K562 (cell line): ENCODE measurements at regions not wholly inside any gene's neighbourhood (a gene's known extent, or its start where the extent isn't known, plus 50 kb on each side); places are given as distances from the start of the nearest gene placed in this dataset.

Experiments
- ATAC-seq: fragments of 200-7000 bp; cut with Tn5 transposase; 3 replicates; pipeline ENCODE4 v1.9.1; 2020; ENCODE audit warnings: moderate library complexity
- BruUV-seq: library from RNA; stranded (reverse); fragments of 400-500 nt; replicated peaks from 2 replicates; lab custom pipeline; 2021; lab: Mats Ljungman, UMichigan
- CTCF ChIA-PET: fragments of 300-600 bp; formaldehyde crosslinking; extraction: SDS; loops from one replicate; lab custom pipeline; 2021; ENCODE audit warnings: low intra/inter-chr PET ratio; lab: Yijun Ruan, JAX
- POLR2A ChIA-PET: fragments of 300-600, 350-650 bp; sonication (Branson Sonifier 250); formaldehyde crosslinking; extraction: SDS; loops from one replicate; lab custom pipeline; 2021; ENCODE audit warnings: antibody characterized with exemption, inconsistent platforms; lab: Yijun Ruan, JAX
- DNase-seq, 4 experiments: peaks; one replicate each; pipeline versions ENCODE4 v3.0.0 to v3.0.0-alpha.2; 2011 to 2018; ENCODE audit warnings: low spot score in 3 of 4, mixed read lengths in 3 of 4; ENCODE audit errors: extremely low read depth in 1 of 4
- FAIRE-seq: peaks from 2 replicates; lab custom pipeline; 2011; peaks lifted over from hg19 to GRCh38; lab: Jason Lieb, UNC
- H2AFZ ChIP-seq: 2 replicates; pipeline ENCODE4 v1.6.0; 2011; ENCODE audit warnings: low read depth, low read length, control low read depth, inconsistent platforms
- H3K27ac ChIP-seq: fragments of 200-600 bp; 3 replicates; pipeline ENCODE4 v1.8.0; 2011; ENCODE audit warnings: low read depth, mild to moderate bottlenecking, control low read depth, inconsistent platforms, low read length, moderate library complexity, mixed read lengths; ENCODE audit errors: extremely low read depth
- H3K27me3 ChIP-seq, 2 experiments: fragments of 300-600 bp in 1 of 2; 2 replicates in 1 of 2; 3 replicates in 1 of 2; pipeline versions ENCODE4 v1.6.0 to v1.8.0; 2011; ENCODE audit warnings: inconsistent platforms in 2 of 2, low read length in 2 of 2, mild to moderate bottlenecking in 1 of 2, mixed read lengths in 1 of 2, moderate library complexity in 1 of 2; ENCODE audit not compliant: control insufficient read depth in 2 of 2, insufficient read depth in 2 of 2
- H3K36me3 ChIP-seq: fragments of 300-600 bp; 3 replicates; pipeline ENCODE4 v1.8.0; 2011; ENCODE audit warnings: mild to moderate bottlenecking, low read length, inconsistent platforms; ENCODE audit not compliant: control insufficient read depth, insufficient read depth
- H3K4me1 ChIP-seq, 2 experiments: fragments of 200-600 bp in 1 of 2; replicated peaks in 1 of 2; 2 replicates in 1 of 2; 3 replicates in 1 of 2; pipeline versions ENCODE4 v1.5.1 to v1.8.0; 2011; ENCODE audit warnings: inconsistent platforms in 2 of 2, low read length in 2 of 2, mild to moderate bottlenecking in 1 of 2, mixed read lengths in 1 of 2, moderate library complexity in 1 of 2; ENCODE audit not compliant: control insufficient read depth in 2 of 2, insufficient read depth in 2 of 2
- H3K4me2 ChIP-seq: 2 replicates; pipeline ENCODE4 v1.6.1; 2011; ENCODE audit warnings: low read length, control low read depth, inconsistent platforms, mixed read lengths; ENCODE audit not compliant: insufficient read depth
- H3K4me3 ChIP-seq: fragments of 200-600 bp; sonication (generic), shearing (Covaris generic); 2 replicates; pipeline ENCODE4 v1.5.1; 2016; ENCODE audit warnings: control low read depth, inconsistent platforms
- H3K79me2 ChIP-seq: fragments of 200-600 bp; 3 replicates; pipeline ENCODE4 v1.8.0; 2011; ENCODE audit warnings: low read length, inconsistent platforms; ENCODE audit not compliant: control insufficient read depth, insufficient read depth
- H3K9ac ChIP-seq, 2 experiments: 2 replicates each; pipeline versions ENCODE4 v1.6.0 to v1.6.1; 2011; ENCODE audit warnings: low read depth in 2 of 2, low read length in 2 of 2, control low read depth in 1 of 2, inconsistent platforms in 1 of 2, mild to moderate bottlenecking in 1 of 2, mixed read lengths in 1 of 2; ENCODE audit not compliant: insufficient read depth in 1 of 2
- H3K9me1 ChIP-seq: one replicate; pipeline ENCODE4 v1.6.0; 2011; ENCODE audit warnings: inconsistent platforms, mild to moderate bottlenecking, low read length, moderate library complexity; ENCODE audit not compliant: control insufficient read depth, insufficient read depth
- H3K9me3 ChIP-seq: replicated peaks from 2 replicates; pipeline ENCODE4 v1.5.1; 2011; ENCODE audit warnings: low read depth, low read length, inconsistent platforms; ENCODE audit not compliant: control insufficient read depth, insufficient read depth
- H4K20me1 ChIP-seq: replicated peaks from 2 replicates; pipeline ENCODE4 v1.6.1; 2011; ENCODE audit warnings: low read length, inconsistent platforms, mixed read lengths; ENCODE audit not compliant: control insufficient read depth, insufficient read depth
- ATF7 ChIP-seq: fragments of 450-650 bp; IDR thresholded peaks from 2 replicates; pipeline ENCODE4 v1.7.1; 2014; ENCODE audit warnings: mild to moderate bottlenecking, moderate library complexity
- CREBBP ChIP-seq: IDR thresholded peaks from one replicate; pipeline ENCODE4 v1.6.1; 2012; ENCODE audit warnings: low read depth, mild to moderate bottlenecking, control low read depth, inconsistent platforms, low read length
- CUX1 ChIP-seq: fragments of 200-800 bp; sonication (Bioruptor generic); IDR thresholded peaks from 2 replicates; pipeline ENCODE4 v1.6.1; 2016; ENCODE audit warnings: missing genetic modification characterization, missing compliant biosample characterization
- DEAF1 ChIP-seq: fragments of 450-650 bp; formaldehyde crosslinking; IDR thresholded peaks from 2 replicates; pipeline ENCODE4 v1.4.0; 2020; ENCODE audit warnings: mild to moderate bottlenecking, moderate library complexity
- E2F5 ChIP-seq: sonication (generic); formaldehyde crosslinking; IDR thresholded peaks from 2 replicates; pipeline ENCODE4 v1.8.0; 2022; ENCODE audit warnings: mild to moderate bottlenecking, missing genetic modification reagents
- FOSL1 ChIP-seq: fragments of 200-800 bp; sonication (Bioruptor generic); conservative IDR thresholded peaks from 2 replicates; pipeline ENCODE4 v1.6.1; 2016; ENCODE audit warnings: missing genetic modification characterization, missing compliant biosample characterization
- FOXA1 ChIP-seq: fragments of 450-650 bp; IDR thresholded peaks from 2 replicates; pipeline ENCODE4 v1.6.1; 2016; ENCODE audit warnings: mild to moderate bottlenecking, borderline replicate concordance
- FUS ChIP-seq: fragments of 200-400 bp; formaldehyde crosslinking; optimal IDR thresholded peaks from 2 replicates; pipeline ENCODE3; 2017; ENCODE audit warnings: low read depth, low read length
- JUNB ChIP-seq: fragments of 450-650 bp; formaldehyde crosslinking; conservative IDR thresholded peaks from 2 replicates; pipeline ENCODE4 v1.4.0; 2020; ENCODE audit warnings: mild to moderate bottlenecking
- MTA3 ChIP-seq: fragments of 450-650 bp; formaldehyde crosslinking; IDR thresholded peaks from 2 replicates; pipeline ENCODE4 v1.6.1; 2017; ENCODE audit warnings: mild to moderate bottlenecking, borderline replicate concordance
- NFXL1 ChIP-seq: fragments of 450-650 bp; formaldehyde crosslinking; IDR thresholded peaks from 2 replicates; pipeline ENCODE4 v1.4.0; 2021; ENCODE audit warnings: mild to moderate bottlenecking
- SAFB ChIP-seq: fragments of 200-400 bp; formaldehyde crosslinking; IDR thresholded peaks from 2 replicates; pipeline ENCODE4 v1.6.1; 2017; ENCODE audit warnings: low read depth, low read length, borderline replicate concordance
- SAFB2 ChIP-seq: fragments of 200-400 bp; formaldehyde crosslinking; IDR thresholded peaks from 2 replicates; pipeline ENCODE4 v1.6.1; 2018; ENCODE audit warnings: borderline replicate concordance, low read length, low read depth, moderate library complexity; ENCODE audit not compliant: severe bottlenecking
- SNAPC5 ChIP-seq: fragments of 250-450 bp; sonication (Bioruptor Pico); IDR thresholded peaks from 2 replicates; pipeline ENCODE4 v1.8.0; 2021; ENCODE audit warnings: moderate library complexity, mild to moderate bottlenecking, inconsistent platforms
- ZSCAN29 ChIP-seq: fragments of 450-650 bp; IDR thresholded peaks from 2 replicates; pipeline ENCODE4 v1.6.1; 2017
- ZSCAN32 ChIP-seq: fragments of 450-650 bp; formaldehyde crosslinking; IDR thresholded peaks from 2 replicates; pipeline ENCODE4 v1.4.0; 2020; ENCODE audit warnings: mild to moderate bottlenecking, moderate library complexity
- in situ Hi-C: fragments of 300-500 bp; cut with MboI; formaldehyde crosslinking; loops from 4 replicates; pipeline ENCODE4 v1.15.0; 2018; ENCODE audit warnings: inconsistent platforms, mixed read lengths
- intact Hi-C: fragments of 100-400 bp; cut with micrococcal nuclease; formaldehyde crosslinking; loops from 2 replicates; pipeline ENCODE4 v1.14.2; 2022

- FAIRE-seq, result no peak
- Histone ChIP-seq H3K27ac (peak overlapping the region; percentile 96), H3K79me2 (no peaks in the 10 kb centered on the region), H3K4me1 (peaks cover 4 to 68% of the 10 kb centered on the region in 2 experiments; a peak in 4 of 5 replicates), H3K9ac (peak overlapping the region in 1 of 2 experiments; percentile 86; a peak in 2 of 4 replicates), H3K27me3 (no peaks in the 10 kb centered on the region), H3K9me1 (no peaks in the 10 kb centered on the region), H3K9me3 (no peaks in the 10 kb centered on the region), H3K36me3 (no peaks in the 10 kb centered on the region), H2AFZ (peak overlapping the region; percentile 95), H3K4me2 (peak overlapping the region; percentile 81), H3K4me3 (no peak overlapping the region; the same call in 1 of the 2 replicates), H4K20me1 (no peaks in the 10 kb centered on the region)
- peak; percentile 34 for ATAC-seq
- BruUV-seq, result no TSS peak
- intact Hi-C loops (loop anchor here (2.0 kb wide), 1 partner anchor 29 kb away; no protein-coding TSS in a partner anchor), in situ Hi-C loops (no loop called here)
- CTCF ChIA-PET, result no interaction called here
- DNase-seq, result peak in 1 of 4 experiments; percentile 63
- POLR2A ChIA-PET, result interaction anchor here (0.6 to 2.2 kb wide), 7 partner anchors 10 to 304 kb away, joined by 3 to 8 read pairs (median 4); partner anchors contain the start of gene STXBP5
- no peak for TF ChIP-seq E2F5 (CRISPR knock-in tag)
- 0 out of 2 replicates have a peak, but pooled peaks have one; percentile 58 for TF ChIP-seq ZSCAN32 (CRISPR knock-in tag)
- no peak for TF ChIP-seq ZSCAN29
- peak; percentile 73 for TF ChIP-seq FOSL1 (tag)
- no peak for TF ChIP-seq FOXA1
- TF ChIP-seq NFXL1 (CRISPR knock-in tag), result peak; percentile 86
- no peak for TF ChIP-seq SAFB2
- no peak for TF ChIP-seq FUS
- TF ChIP-seq SAFB, result no peak
- TF ChIP-seq SNAPC5 (CRISPR knock-in tag), result no peak
- 0 out of 2 replicates have a peak, but pooled peaks have one; percentile 32 for TF ChIP-seq DEAF1 (CRISPR knock-in tag)
- TF ChIP-seq JUNB (CRISPR knock-in tag), result no peak
- no peak; the same call in 1 of the 2 replicates for TF ChIP-seq MTA3
- TF ChIP-seq ATF7, result 0 out of 2 replicates have a peak, but pooled peaks have one; percentile 10
- TF ChIP-seq CUX1 (CRISPR knock-in tag), result no peak
- TF ChIP-seq CREBBP, result no peak
Observed at GRCh38 chr6:146915671-146916127, 288.5 kb upstream of the STXBP5 start.
